ENCODE measurements at regions not wholly inside any gene's neighbourhood (a gene's known extent, or its start where the extent isn't known, plus 50 kb on each side); places are given as distances from the start of the nearest gene placed in this dataset.

GRCh38 chr2:207334624-207335371, 169.1 kb upstream of the KLF7 start (continued):
- TF ChIP-seq IRF3 (IDR thresholded peaks at IDR 0.05) (no peak), NR2C1 (IDR thresholded peaks at IDR 0.05) (no peak), BCLAF1 (IDR thresholded peaks at IDR 0.05) (no peak), NR2F1 (conservative IDR thresholded peaks at IDR 0.05) (0 out of 2 replicates have a peak, but pooled peaks have one; percentile 10), JUNB (IDR thresholded peaks at IDR 0.05) (no peak; the same call in 1 of the 2 replicates), YBX1 (IDR thresholded peaks at IDR 0.05) (no peak), FOS (IDR thresholded peaks at IDR 0.05; ENCODE audit: borderline replicate concordance, extremely low read depth, insufficient read length) (no peak), ETV6 (conservative IDR thresholded peaks at IDR 0.05 in 1 of 2, IDR thresholded peaks at IDR 0.05 in 1 of 2; ENCODE audit: borderline replicate concordance in 1 of 2, low read depth in 1 of 2) (no peak), POLR2AphosphoS5 (IDR thresholded peaks at IDR 0.05; ENCODE audit: low read length) (peak; percentile 58; the same call in 1 of the 2 replicates), LARP7 (IDR thresholded peaks at IDR 0.05) (no peak), TCF3 (IDR thresholded peaks at IDR 0.05; ENCODE audit: borderline replicate concordance, insufficient read depth, low read depth, low read length) (no peak), SUZ12 (IDR thresholded peaks at IDR 0.05; ENCODE audit: unreplicated experiment) (no peak), BACH1 (IDR thresholded peaks at IDR 0.05; ENCODE audit: borderline replicate concordance) (no peak), FOXM1 (IDR thresholded peaks at IDR 0.05; ENCODE audit: low read depth, low read length) (peak; percentile 49; the same call in 1 of the 2 replicates), SREBF1 (IDR thresholded peaks at IDR 0.05; ENCODE audit: low read length) (no peak), MTA2 (IDR thresholded peaks at IDR 0.05; ENCODE audit: low read depth) (no peak), ZNF24 (IDR thresholded peaks at IDR 0.05) (no peak), STAT3 (IDR thresholded peaks at IDR 0.05; ENCODE audit: low read depth, low read length) (0 out of 2 replicates have a peak, but pooled peaks have one; percentile 22), PML (IDR thresholded peaks at IDR 0.05; ENCODE audit: low read length) (peak; percentile 44; the same call in 1 of the 2 replicates), ASH2L (IDR thresholded peaks at IDR 0.05; ENCODE audit: borderline replicate concordance, low read depth) (no peak), CBX3 (IDR thresholded peaks at IDR 0.05; ENCODE audit: borderline replicate concordance, low read depth) (no peak), RAD51 (IDR thresholded peaks at IDR 0.05) (no peak), BCL11A (IDR thresholded peaks at IDR 0.05; ENCODE audit: low read depth, low read length) (no peak), GATAD2B (conservative IDR thresholded peaks at IDR 0.05; ENCODE audit: low read depth) (no peak)
- TF ChIP-seq, protein P1, sequence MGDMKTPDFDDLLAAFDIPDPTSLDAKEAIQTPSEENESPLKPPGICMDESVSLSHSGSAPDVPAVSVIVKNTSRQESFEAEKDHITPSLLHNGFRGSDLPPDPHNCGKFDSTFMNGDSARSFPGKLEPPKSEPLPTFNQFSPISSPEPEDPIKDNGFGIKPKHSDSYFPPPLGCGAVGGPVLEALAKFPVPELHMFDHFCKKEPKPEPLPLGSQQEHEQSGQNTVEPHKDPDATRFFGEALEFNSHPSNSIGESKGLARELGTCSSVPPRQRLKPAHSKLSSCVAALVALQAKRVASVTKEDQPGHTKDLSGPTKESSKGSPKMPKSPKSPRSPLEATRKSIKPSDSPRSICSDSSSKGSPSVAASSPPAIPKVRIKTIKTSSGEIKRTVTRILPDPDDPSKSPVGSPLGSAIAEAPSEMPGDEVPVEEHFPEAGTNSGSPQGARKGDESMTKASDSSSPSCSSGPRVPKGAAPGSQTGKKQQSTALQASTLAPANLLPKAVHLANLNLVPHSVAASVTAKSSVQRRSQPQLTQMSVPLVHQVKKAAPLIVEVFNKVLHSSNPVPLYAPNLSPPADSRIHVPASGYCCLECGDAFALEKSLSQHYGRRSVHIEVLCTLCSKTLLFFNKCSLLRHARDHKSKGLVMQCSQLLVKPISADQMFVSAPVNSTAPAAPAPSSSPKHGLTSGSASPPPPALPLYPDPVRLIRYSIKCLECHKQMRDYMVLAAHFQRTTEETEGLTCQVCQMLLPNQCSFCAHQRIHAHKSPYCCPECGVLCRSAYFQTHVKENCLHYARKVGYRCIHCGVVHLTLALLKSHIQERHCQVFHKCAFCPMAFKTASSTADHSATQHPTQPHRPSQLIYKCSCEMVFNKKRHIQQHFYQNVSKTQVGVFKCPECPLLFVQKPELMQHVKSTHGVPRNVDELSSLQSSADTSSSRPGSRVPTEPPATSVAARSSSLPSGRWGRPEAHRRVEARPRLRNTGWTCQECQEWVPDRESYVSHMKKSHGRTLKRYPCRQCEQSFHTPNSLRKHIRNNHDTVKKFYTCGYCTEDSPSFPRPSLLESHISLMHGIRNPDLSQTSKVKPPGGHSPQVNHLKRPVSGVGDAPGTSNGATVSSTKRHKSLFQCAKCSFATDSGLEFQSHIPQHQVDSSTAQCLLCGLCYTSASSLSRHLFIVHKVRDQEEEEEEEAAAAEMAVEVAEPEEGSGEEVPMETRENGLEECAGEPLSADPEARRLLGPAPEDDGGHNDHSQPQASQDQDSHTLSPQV (IDR thresholded peaks at IDR 0.05) = peak; percentile 99

Data from GM12878 (cell line).